Adrenal gland (tissue), 9 donors: ENCODE measurements at regions not wholly inside any gene's neighbourhood (a gene's known extent, or its start where the extent isn't known, plus 50 kb on each side); places are given as distances from the start of the nearest gene placed in this dataset.

ENCODE experiments used
- DNase-seq, 7 donors: peaks; one replicate each; pipeline ENCODE4 v3.0.0-alpha.2; 2019 to 2020
- H3K27ac ChIP-seq, 5 donors: fragments of 200-600 bp; sonication (generic) in 4 of 5; 1 replicate in 3 of 5; 2 replicates in 2 of 5; pipeline versions ENCODE4 v1.5.1 to v1.8.0; 2016 to 2020; ENCODE audit warnings: mild to moderate bottlenecking in 1 of 5
- H3K27me3 ChIP-seq: fragments of 200-600 bp; 2 replicates; pipeline ENCODE4 v1.8.0; 2021
- H3K36me3 ChIP-seq, 2 donors: fragments of 200-600 bp; replicated peaks in 1 of 2; 1 replicate in 1 of 2; 2 replicates in 1 of 2; pipeline versions ENCODE4 v1.5.1 to v1.8.0; 2018 to 2022
- H3K4me1 ChIP-seq, 2 donors: fragments of 200-600 bp; replicated peaks in 1 of 2; 1 replicate in 1 of 2; 2 replicates in 1 of 2; pipeline versions ENCODE4 v1.5.1 to v1.8.0; 2018 to 2021
- H3K4me3 ChIP-seq, 4 donors: fragments of 200-600 bp; sonication (generic) in 3 of 4; one replicate each; pipeline ENCODE4 v1.5.1; 2016 to 2018
- H3K9me3 ChIP-seq, 3 donors: fragments of 200-600 bp; sonication (generic) in 1 of 3; replicated peaks in 1 of 3; 1 replicate in 2 of 3; 2 replicates in 1 of 3; pipeline versions ENCODE4 v1.5.1 to v1.8.0; 2016 to 2021
- CTCF ChIP-seq, 6 experiments: fragments of 450-650 bp in 4 of 6; fragments of 200-600 bp in 2 of 6; sonication (generic) in 1 of 6; IDR thresholded peaks; 1 replicate in 5 of 6; 2 replicates in 1 of 6; pipeline versions ENCODE4 v1.5.1 to v1.8.0; 2016 to 2021; ENCODE audit warnings: antibody characterized with exemption in 6 of 6, mild to moderate bottlenecking in 2 of 6, moderate library complexity in 1 of 6
- POLR2A ChIP-seq, 2 donors: fragments of 450-650 bp; IDR thresholded peaks; one replicate each; pipeline ENCODE4 v1.6.1; 2017; ENCODE audit warnings: antibody characterized with exemption in 2 of 2, mild to moderate bottlenecking in 2 of 2, moderate library complexity in 1 of 2
- WGBS, 4 donors: extraction: QIAGEN DNeasy Blood & Tissue Kit in 2 of 4; methylation state at CpG; one replicate each; pipeline versions ENCODE4 v1.1.5 to v1.1.7; 2013 to 2017; 5-methylcytosine and 5-hydroxymethylcytosine counted together
- intact Hi-C, 2 donors: fragments of 100-400 bp; cut with DNase I; formaldehyde crosslinking; loops; one replicate each; pipeline versions ENCODE4 v1.14.1 to v1.15.0; 2022 to 2023
- donor health status: healthy with polysubstance abuse.
- donor health status: Bipolar disorder and iron deficiency.
- donor health status: DM: yes; HTN: yes; CAD: no.
- donor health status: DM: no; HTN: no; CAD: no.
- donor health status: DM: no; HTN: no; CAD: no.

GRCh38 chr17:77441940-77442339 lies 301.2 kb downstream of the SEC14L1 start:
- 85 to 92% (median 90%) methylated on average over 11 of the region's 11 CpGs for WGBS, 4 donors
- H3K4me3 ChIP-seq: no peak overlapping the region
- peak overlapping the region in 2 of 5 donors; percentile 1 to 65 for H3K27ac ChIP-seq
- no peaks in the 10 kb centered on the region for H3K36me3 ChIP-seq
- H3K9me3 ChIP-seq: no peaks in the 10 kb centered on the region
- peaks cover 47 to 92% of the 10 kb centered on the region in 2 donors for H3K4me1 ChIP-seq
- intact Hi-C loops: no loop called here
- H3K27me3 ChIP-seq: no peaks in the 10 kb centered on the region
- DNase-seq: no peak
- TF ChIP-seq POLR2A (IDR thresholded peaks at IDR 0.05) (no peak), CTCF (IDR thresholded peaks at IDR 0.05) (no peak)

DNA sequence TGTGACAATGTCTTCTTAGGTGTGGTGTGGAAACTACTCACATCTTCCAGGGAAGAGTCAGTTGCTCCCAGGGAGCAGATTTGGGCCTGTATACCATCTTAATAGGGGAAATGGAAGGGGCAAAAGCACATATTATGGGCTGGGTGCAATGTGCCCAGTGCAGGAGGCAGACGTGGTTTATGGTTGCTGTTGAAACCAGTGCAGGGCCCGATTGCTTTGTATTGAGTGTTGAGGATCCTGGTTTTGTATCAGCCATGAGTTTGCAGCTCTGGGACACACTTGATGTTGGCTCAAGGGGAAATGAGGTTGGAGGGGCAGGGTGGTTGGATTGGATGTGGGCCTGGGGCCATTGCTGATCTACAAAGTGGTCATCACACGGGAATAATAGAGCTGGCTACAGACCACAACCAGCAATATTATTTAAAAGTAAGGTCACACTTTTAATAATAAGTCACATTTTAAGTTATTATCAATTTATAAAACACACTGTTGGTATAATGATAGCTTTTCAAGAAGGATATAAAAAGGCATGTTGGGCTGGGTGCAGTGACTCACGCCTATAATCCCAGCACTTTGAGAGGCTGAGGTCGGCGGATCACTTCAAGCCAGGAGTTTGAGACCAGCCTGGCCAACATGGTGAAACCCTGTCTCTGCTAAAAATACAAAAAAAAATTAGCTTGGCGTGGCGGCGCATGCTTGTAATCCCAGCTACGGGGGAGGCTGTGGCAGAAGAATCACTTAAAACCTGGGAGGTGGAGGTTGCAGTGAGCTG lies 302.4 kb downstream of the SEC14L1 start:
- Histone ChIP-seq H3K27ac (no peak overlapping the region), H3K9me3 (no peaks in the 10 kb centered on the region), H3K4me3 (no peak overlapping the region), H3K4me1 (peaks cover 39 to 87% of the 10 kb centered on the region in 2 donors), H3K27me3 (no peaks in the 10 kb centered on the region), H3K36me3 (no peaks in the 10 kb centered on the region)
- intact Hi-C loops: no loop called here
- 81 to 89% (median 85%) methylated on average over 10 of the region's 10 CpGs for WGBS, 4 donors
- no peak for DNase-seq
- TF ChIP-seq CTCF (IDR thresholded peaks at IDR 0.05): no peak
- no peak for TF ChIP-seq POLR2A (IDR thresholded peaks at IDR 0.05)

DNA sequence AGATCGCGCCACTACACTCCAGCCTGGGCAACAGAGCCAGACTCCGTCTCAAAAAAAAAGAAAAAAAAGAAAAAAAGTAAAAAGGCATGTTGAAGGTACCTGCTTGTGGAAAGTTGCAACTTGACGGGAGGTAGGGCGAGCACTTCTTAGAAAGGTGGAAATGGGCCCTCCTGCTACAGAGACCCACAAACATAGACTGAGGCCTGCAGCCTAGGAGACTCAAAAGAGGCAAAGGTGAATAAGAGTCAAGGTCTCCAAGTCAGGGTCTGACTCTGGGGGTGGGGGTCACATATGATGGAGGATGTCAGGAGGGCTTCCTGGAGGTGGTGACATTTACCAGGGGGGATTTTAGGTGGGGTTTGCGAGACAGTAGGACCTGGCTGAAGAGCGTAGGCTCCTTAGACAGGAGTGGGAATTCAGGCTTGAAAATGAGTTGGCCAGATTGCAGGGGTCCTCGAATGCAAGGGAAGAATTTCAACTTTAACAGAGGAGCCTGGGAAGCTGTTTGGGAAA lies 303.0 kb downstream of the SEC14L1 start:
- intact Hi-C loops: no loop called here
- peak overlapping the region in 3 of 5 donors; percentile 9 to 85 (median 71) for H3K27ac ChIP-seq
- no peaks in the 10 kb centered on the region for H3K27me3 ChIP-seq
- H3K9me3 ChIP-seq: no peaks in the 10 kb centered on the region
- WGBS, 4 donors: 86 to 93% (median 91%) methylated on average over 8 of the region's 8 CpGs
- DNase-seq: no peak
- TF ChIP-seq CTCF (IDR thresholded peaks at IDR 0.05) (no peak), POLR2A (IDR thresholded peaks at IDR 0.05) (no peak)
- no peak overlapping the region for H3K4me3 ChIP-seq
- no peaks in the 10 kb centered on the region for H3K36me3 ChIP-seq
- peaks cover 33 to 83% of the 10 kb centered on the region in 2 donors for H3K4me1 ChIP-seq

DNA sequence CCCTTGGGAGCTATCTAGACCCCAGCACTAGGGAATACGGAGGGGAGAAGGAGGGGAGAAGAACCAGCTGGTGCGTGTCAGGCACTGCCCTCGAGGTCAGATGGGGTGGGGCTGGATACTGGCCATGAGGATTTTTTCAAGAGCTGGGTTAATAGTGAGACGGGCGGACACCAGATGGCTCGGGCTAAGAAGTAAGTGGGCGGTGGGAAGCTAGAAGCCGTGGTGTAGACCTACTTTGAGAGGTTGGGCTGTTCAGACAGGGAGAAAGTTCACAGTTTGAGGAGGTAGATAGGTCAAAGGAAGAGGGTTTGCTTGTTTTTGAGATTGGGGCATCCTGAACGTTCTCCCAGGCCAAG lies 303.8 kb downstream of the SEC14L1 start:
- Histone ChIP-seq H3K27ac (peak overlapping the region in 4 of 5 donors; percentile 9 to 85 (median 52)), H3K9me3 (no peaks in the 10 kb centered on the region), H3K36me3 (no peaks in the 10 kb centered on the region), H3K4me1 (peaks cover 28 to 83% of the 10 kb centered on the region in 2 donors), H3K4me3 (no peak overlapping the region), H3K27me3 (no peaks in the 10 kb centered on the region)
- intact Hi-C loops: no loop called here
- TF ChIP-seq CTCF (IDR thresholded peaks at IDR 0.05): no peak
- TF ChIP-seq POLR2A (IDR thresholded peaks at IDR 0.05): no peak
- no peak for DNase-seq
- WGBS, 4 donors: 37 to 43% (median 41%) methylated on average over 9 of the region's 9 CpGs
